IPS DF 4.7 (cell line): ENCODE measurements at regions not wholly inside any gene's neighbourhood (a gene's known extent, or its start where the extent isn't known, plus 50 kb on each side); places are given as distances from the start of the nearest gene placed in this dataset.

Experiments
- DNase-seq: peaks from one replicate; pipeline ENCODE4 v3.0.0-alpha.2; 2013; ENCODE audit warnings: low spot score; ENCODE audit errors: extremely low read depth

DNA sequence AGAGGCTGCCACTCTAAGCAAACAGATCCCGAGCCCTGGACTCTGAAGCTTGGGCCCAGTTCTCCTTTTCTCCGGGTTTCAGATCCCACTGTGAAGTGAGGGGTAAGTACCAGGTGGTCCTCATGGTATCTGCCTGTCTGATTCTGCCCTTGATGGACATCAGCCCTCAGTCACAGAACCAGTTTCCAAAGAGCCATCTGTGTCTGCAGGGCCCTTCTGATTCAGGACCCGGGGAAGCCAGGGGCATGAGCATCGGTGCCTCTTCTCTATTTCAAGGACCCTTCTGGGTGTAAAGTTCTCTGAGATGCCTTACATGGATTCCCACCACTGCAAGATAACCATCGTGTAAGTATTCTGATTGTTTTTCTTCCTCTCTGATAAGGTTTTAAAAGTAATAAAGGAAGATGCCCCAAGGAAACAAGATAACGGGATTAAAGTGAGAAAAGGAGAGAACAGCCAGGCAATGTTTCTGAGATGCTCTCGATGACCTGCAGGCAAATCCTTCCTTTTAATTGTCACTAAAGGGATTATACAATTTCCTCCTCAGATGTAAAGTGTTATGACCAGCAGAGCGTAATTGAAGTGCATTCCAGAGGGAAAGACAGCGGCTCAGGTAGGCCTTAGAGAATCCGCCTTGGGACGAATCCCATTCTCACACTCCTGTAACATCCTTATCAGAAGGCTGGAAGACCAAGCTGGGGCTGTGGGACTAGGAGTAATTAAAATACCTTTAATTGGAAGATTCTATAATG is 924.3 kb downstream of the TBC1D22A start:
- no peak for DNase-seq

DNA sequence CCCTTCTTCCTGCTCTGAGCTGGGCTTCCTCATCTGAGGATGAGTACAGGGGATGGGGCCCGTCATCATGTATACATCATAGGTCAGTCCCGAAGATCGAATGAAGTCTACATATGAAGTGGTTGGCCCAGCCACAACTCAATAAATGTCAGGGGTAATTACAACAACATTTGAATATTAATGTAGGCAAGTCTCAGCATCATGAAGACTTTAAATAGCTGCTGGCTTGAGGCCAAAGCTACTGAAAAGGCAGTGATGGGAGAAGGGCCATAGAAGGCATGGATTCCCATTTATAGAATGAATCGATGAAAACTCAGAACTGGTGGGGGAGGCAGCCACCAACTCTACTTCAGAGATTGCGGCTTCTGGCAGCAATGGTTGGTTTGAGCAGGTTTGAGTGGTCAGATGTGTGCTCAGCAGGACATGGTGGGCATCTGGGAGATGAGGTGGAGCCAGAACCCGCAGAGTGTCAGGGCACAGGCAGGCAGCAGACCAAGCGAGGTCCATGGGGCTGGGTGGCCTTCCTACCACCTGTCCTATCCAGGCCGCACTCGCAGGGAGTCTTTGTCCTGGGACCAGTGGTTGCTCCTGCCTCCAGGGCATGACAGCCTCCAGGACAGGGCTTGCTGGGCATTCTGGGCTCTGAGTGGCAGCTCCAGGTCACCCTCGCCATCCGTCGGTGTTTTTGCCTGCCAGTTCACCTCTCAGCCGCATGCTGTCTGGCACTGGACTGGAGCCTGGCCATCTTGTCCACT is 919.1 kb downstream of the TBC1D22A start:
- no peak for DNase-seq

DNA sequence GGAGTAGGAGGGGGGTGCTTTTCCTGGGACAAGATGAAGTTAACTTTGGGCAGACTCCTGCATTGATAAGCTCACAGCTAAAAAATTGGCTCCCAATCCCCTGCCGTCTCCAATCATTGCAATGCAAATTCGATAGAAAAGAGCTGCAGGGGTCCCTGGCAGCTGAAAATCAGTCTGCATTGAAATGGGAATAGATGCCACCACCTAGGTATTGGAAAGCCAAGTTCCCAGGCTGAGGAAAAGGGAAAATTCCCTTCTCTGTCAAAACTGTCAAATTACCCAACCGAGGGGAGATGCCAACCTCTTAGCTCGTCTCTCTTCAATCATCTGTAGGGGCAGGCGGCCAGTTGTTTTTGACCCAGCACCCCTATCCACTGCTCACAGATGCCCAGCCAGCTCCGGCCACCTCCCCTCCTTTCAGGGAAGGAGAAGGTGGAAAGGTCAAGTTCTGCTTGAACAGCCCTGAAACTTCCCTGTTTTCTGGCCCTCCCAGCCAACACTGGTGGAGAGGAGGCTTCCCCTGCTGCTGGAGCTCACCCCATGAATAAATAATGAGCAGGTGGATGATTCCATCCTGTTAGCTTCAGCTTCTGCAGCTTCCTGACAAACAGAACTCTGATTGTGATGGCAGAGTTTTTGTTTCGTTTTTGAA is 916.3 kb downstream of the TBC1D22A start:
- no peak for DNase-seq

DNA sequence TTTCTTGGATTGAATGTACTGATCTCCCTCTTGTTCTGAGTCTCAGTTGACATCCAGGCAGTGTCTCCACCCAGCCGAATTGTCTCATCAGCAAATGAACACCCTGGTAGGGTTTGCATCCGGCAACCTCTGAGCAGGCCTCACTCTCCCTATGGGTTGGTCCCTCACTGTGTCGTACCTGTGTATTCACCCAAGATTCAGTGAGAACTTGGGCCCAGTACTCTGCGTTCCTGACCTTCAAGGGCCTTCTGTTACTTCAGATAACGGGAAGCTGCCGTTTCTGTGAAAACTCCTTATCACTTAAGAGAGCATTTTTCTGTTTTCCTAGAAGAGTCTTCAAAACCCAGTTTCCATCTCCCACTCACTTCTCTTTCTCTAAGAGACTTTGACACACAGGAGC is 915.6 kb downstream of the TBC1D22A start:
- DNase-seq = no peak

DNA sequence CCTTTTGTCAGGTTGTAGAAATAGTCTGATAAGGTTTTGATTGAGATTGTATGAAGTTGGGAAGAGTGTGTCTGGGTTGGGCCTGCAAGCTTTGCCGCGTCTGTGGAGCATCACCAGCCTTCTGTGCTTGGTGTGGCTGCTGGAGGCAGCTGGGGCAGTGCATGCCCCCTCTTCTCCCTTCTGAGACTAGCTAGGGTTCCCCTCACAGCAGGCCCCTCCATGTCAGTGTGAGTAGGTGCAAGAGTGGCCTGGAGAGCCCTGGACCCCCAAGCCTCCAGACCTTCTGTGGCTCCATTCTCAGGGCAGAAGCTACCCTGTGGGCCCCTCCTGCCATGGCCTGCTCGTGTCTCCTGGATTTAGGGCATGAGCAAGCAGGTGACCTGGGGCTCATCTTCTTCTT is 914.2 kb downstream of the TBC1D22A start:
- DNase-seq = no peak

DNA sequence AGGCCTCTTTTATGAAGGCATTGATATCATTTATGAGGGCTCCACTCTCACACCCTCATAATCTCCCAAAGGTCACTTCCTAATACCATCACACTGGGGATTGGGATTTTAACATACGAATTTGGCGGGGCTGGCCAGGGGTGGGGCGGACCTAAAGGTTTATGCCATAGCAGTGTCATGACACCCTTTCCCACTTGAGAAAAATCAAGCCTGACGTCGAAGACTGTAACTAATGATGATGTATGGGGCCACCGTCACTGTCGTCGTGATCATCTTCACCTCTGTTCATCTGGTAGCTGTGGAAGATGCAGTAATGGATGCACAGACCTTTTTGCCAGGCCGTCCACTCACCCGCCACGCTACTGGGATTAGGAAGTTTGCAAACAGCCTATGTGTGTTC is 912.1 kb downstream of the TBC1D22A start:
- DNase-seq = no peak

DNA sequence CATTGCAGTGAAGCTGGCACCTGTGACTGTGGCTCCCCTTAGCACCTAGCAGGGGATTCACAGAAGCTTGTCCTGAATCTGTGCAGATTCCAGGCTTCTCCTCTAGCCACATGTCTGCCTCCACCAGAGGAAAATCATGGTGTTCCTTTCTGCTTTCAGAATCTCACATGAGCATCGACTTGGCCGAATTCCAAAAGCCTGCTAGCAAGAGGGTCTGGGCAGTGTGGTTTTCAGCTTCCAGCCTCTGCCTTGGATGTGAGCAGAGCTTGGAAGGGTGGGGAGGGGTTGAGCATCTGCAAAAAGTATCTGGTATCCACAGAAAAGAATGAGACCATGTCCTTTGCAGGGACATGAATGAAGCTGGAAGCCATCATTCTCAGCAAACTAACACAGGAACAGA is 911.1 kb downstream of the TBC1D22A start:
- no peak for DNase-seq

DNA sequence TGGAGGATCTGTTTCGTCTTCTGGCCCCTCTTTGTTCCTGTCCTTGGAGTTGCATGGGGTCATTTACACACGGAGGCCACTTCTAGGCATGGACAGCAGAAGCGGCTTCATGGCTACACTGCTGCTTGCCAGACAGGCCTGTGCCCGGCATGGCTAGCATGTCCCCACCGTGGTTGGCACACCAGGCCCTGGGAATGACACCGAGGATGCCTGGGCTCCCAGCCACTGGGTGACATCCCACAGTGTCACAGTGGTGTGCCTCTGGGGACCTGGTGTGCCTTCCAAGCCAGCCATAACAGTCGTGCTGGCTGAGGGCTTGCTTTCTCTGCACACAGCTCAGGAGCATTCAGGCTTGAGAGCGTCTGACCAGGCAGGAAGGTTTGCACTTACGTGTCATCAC is 910.1 kb downstream of the TBC1D22A start:
- no peak for DNase-seq

DNA sequence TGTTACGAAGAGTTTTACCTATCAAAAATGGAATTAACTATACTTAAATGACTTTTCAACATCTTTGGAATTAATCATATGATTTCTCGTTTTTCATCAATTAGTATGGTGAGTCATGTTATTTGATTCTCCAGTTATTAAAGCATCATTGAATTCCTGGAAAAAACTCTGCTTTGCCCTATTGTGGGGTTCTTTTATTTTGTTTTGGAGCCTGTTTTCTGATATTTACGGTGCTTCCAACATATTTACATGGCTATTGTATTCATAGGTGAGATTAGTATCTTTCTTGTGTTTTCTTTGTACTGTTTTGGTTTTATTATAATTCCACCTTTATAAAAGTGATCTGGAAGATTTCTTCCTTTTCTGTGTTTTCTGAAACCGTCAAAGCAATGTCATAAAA is 902.7 kb downstream of the TBC1D22A start:
- no peak for DNase-seq

DNA sequence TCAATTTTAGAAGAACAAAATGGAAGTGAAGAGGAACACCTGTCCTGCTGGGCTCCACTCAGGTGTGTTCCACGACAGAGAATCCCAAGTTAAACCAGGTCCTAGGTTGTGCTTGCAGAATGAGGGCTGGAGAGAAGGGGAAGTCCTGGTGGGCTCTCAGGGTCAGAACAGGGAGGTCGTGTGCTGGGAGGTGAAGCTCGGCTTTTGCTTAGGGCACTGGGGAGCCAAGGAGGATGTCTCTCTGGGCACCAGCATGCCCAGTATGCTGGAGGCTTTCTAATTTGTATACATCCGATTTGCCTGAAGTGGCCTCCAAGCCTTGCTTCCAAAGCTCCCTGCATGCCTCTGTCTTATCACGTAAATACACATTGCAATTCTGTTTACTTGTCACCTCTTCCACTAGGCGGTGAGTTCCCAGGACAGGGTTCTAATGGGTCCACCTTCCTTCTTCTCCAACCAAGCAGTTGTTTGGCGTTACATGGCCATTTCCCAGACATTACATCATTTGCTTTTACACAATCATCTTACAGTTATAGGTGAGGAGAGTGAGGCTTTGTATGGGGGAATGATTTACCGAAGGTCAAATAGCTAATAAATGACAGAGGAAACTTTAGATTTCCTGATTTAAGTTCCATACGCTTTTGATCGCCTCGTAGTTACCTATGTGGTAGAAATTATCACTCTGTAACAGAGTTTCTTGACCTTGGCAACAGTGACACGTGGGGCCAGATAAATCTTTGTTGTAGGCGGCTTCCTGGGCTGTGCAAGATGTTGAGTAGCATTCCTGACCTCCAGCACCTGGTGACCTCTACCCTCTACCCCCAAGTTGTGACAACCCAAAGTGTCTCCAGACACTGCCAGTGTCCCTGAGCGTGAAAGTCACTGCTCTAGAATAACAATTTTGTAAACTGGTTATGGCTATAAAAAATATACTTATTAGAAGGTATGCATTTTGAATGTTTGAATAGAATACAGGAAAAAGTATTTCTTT is 901.5 kb downstream of the TBC1D22A start:
- DNase-seq = no peak

DNA sequence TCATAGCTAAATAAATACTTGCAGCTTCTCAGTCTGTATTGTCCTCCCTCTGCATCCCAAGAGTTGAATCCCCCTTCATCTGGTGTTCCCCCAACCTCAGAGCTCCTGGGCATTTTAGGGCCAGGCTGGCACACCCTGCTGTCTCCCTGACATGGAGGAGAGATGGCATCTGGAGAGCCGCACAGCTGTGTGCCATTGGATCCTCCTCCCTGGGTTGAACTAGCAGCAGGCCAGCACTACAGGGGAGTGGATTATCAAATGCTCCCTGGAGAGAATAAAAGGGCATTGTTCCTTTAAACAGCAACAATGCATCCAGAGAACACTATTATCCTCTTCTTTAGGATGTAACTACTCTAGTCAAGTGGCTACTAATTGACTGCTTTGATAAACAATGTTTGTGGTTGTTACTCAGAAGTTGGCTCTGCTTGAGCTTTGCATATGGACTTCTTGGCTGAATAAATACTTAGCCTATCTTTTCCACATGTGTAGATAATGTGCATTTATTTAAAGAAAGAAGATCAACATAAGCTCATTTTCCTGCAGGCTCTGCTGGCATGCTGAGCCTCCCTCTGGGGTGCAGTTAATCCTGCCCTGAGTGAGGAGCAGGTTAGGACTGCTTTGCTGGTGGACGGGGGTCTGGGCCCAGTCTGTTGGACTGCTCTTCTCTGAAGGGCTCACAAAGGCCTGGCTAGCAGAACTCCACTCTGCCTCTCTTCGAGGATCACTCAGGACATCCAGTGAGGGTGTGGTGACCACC is 897.2 kb downstream of the TBC1D22A start:
- no peak for DNase-seq

DNA sequence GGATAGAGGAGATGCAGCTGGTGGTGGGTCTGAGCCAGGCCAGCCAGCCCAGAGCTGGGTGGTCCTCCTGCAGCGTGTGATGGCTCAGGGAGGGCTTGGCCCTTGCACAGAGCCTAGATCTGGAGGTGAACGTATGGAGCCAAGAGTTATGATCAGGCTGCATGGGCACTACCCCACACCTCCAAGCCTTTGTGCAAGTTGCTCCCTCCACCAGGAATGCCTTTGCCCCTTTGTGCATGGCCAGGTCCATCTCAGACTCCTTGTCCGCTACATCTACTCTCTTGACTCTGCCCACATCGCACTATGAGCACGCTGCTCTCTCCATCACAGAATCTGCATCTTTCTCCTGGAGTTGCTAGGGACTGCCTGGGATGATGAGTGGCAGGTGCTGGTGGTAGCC is 895.7 kb downstream of the TBC1D22A start:
- no peak for DNase-seq

DNA sequence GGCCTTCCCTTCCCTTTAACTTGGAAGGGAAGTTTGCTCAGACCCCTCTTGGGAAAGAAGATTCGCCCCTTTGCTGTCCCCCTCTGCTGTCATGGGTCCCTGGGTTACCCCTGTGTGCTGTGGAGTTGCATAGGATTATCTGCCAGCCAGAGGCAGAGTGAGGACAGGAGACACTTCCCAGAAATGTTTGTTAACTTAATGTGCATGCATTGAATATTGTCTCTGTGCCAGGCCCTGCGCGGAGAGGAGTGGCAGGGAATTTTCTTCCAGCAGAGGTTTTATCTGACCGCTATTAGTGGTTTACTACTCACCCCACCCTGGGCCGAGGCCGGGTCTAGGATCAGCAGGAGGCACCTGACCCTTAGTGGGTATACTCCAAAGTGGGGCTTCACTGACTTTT is 894.8 kb downstream of the TBC1D22A start:
- DNase-seq = no peak

DNA sequence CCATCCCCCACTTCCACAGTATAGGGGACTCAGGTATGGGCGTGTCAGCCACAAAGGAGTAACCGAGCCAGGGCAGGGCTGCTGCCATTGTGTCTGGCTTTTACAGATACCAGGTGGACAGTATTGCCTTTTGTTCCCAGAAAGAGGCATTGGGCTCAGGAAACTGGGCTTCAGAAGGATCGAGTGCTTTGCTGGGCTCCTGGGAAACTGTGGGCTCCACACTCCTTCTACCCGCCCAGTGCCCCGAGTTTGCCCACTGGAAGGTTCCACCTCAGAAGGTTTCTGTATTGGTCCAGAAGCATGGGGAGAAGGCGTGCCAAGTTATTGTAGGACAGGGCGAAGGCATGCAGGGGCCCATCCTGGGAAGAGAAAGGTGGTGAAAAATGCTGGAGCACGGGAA is 894.4 kb downstream of the TBC1D22A start:
- no peak for DNase-seq

DNA sequence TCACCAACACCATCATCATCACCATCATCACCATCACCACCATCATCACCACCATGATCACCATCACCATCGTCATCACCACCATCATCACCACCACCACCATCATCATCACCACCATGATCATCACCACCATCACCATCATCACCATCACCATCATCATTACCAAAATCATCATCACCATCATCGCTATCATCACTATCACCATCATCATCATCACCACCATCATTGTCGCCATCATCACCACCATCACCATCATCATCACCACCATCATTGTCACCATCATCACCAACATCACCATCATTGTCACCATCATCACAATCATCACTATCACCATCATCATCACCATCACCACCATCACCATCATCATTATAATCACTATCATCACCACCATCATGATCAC is 893.5 kb downstream of the TBC1D22A start:
- no peak for DNase-seq

DNA sequence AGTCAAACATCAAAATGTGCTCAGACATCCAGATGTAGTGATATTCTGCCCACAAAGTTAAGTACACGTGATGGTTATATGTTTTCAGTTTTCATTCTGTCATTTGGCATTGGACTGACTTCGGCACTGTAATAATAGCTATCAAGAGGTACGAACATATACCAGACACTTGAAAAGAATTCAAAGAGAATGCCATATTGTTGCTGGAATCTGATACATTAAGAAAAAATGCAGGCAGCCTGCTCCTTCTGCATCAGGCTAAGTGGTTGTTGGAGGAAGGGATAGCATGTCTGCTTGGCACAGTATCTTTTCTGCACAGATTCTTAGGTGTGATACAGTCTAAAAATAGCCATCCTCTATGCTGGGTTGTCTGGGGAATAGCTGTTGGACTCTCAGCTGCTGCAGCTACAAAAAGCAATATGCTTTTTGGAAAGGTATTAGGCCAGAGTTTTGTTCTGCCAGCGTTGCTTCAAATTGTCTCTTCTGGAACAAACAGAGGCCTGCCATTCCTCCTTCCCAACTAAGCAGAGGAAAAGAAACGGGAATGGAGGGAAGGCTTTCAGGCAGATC is 892.6 kb downstream of the TBC1D22A start:
- no peak for DNase-seq

DNA sequence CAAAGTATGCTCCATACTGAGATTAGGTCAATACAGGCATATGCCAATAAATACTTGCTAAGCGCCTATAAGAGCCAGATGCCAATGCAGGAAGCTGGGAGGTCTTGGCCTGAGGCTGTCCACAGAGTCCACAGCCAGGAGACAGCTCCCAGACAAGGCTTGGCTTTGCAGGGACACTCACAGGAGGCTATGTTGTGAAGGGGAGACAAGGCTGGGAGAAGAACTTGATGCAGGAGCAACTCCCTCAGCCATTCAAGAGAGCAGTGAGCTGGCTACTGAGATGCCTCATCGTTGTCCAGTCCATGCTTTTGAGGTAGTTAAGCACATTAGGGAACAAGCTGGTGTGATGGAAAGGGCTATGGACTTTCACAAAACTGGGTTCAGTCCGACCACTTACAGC is 891.5 kb downstream of the TBC1D22A start:
- no peak for DNase-seq

DNA sequence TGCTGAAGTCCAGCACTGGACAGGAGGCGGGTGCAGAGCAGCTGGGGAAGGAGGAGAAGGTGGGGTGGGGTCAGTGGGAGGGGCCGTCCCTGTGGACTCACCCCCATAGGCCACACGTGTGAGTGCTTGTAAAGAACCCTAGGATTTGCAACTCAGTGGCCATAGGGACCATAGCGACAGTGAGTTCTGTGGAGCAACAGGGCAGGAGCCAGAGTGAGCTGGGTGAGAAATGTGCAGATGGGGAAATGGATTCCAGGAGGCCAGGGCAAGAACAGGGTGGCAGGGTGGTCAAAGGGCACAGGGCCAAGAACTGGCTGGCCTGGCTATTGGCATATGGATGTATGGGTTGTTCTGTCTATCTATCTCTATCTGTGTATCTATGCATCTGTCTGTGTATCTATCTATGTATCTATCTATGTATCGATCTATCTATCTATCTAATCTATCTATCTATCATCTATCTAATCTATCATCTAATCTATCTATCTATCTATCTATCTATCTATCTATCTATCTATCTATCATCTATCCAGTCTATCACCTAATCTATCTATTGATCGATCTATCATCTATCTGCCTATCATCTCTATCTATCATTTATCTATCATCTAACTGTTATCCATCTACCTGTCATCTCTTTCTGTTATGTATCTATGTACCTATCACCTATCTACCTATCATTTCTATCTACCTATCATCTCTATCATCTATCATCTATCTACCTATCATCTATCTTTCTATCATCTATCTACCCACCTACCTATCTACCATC is 889.0 kb downstream of the TBC1D22A start:
- no peak for DNase-seq

DNA sequence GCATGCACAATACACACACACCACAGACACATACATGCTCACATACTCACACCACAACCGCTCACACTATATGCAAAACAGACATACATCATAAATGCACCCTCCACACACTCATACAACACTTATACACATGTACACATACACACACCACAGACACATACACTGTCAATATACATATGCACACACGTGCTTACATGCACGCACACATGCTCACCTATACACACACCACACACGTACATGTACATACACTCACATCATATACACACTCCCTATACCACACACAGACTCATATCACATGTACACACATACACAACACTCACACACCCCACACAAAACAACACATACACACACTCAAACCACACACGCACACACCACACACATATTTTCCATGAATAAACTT is 885.3 kb downstream of the TBC1D22A start:
- no peak for DNase-seq

DNA sequence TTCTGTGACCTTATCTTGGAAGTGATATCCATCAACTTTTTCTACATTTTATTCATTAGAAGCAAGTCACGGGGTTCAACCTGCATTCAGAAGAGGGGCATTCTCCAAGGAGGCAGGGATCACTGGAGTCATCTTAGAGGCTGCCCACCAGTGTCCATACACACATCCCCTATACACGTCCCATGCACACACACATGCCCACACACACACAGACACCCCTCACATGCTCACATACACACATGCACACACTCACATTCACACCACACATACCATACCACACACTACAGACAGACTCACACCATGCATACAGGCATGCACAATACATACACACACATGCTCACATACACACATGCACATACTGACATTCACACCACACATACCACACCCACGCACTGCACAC is 884.7 kb downstream of the TBC1D22A start:
- DNase-seq = no peak
